ENCODE measurements at regions not wholly inside any gene's neighbourhood (a gene's known extent, or its start where the extent isn't known, plus 50 kb on each side); places are given as distances from the start of the nearest gene placed in this dataset.

DNA sequence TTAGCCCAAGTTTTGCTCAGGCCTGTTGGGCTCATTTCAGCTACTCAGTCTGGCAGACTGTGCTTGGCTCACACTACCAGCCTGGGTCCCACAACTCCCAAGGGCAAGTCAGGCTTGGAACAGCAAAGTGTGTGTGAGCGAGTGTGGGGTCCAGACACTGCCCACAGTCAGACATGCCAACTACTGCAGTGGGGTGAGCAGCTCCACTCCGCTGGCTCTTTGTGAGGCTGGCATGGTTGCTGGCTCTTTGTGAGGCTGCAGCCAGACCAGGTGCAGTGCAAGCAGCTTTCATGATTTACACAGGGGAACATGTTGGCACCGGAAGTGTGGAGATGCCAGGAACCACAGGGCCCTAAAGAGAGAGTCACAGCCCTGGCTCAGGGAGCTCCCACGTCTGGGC, 606.7 kb upstream of the FAM174A start:
- DNase-seq (ENCODE audit: low read depth in 2 of 3, low spot score in 2 of 3) = no peak

DNA sequence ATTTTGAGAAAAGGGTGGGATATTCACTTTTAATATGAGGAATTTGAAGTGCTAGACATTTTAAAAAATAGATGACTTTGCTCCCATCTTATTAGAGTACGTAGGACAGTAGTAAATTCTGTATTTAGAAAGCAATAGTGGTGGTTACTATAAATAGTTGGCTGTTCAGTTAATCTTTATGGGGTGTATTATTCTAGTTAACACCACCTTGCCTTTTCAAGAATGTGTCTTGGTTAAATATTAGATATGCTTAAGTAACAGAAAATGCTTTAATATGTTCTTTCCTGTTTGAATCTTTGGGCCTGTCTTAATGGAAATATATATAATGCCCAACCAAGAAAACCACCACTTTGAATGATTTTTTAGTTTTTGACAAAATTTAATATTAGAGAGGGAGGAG, 608.7 kb upstream of the FAM174A start:
- DNase-seq (ENCODE audit: low read depth in 2 of 3, low spot score in 2 of 3) = no peak

DNA sequence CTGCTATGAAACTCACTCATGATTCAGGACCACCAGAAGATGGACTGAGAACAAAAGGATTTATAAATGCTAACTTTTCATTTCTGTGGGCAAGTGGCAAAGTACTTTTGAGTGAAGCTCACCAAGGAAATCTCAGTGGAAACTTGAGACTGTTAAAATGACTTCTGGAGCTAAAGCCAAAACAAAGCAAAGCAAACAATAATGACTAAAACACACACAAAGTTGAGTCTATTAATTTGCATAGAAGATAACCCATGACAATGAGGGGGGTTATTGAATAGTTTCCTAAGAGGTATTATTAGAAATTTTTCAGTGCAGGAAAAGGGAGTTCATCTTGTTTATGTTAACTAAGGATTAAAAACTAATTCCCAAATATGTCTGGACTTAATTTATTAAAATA, 612.8 kb upstream of the FAM174A start:
- no peak for DNase-seq (ENCODE audit: low read depth in 2 of 3, low spot score in 2 of 3)

DNA sequence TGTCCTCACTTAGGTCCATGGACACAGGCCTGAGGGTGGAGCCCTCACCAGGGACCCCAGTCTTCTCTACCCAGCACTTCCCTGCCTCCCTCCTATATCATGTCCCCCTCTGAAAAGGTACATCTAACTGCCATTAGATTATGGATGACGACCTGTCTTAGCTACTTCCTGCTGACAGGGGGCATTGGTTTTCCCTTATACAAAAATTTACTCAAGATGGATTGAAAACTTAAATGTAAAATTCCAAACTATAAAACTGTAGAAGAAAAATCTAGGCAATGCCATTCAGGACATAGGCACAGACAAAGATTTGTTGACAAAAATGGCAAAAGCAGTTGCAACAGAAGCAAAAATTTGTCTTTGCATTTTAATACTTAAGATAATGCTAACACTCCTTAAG, 623.2 kb upstream of the FAM174A start:
- DNase-seq (ENCODE audit: low read depth in 2 of 3, low spot score in 2 of 3) = no peak

DNA sequence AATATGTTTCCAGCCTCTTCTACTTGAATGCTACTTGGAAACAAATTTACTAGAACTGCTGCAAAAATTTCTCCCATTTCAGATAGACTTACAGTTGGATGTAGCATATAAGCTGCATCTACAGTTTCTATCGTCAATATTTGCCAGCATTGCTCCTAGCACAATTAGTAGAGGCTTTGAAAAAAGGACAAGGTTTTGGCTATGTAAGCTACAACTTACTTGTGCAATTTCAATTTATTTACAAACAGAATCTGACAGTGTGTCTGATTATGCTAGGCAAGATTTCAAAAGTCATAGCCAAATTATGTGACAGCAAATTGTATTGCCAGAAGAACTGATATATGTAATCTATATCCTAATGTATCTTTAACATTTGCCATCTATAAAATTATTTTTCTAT, 628.4 kb upstream of the FAM174A start:
- DNase-seq (ENCODE audit: low read depth in 2 of 3, low spot score in 2 of 3) = no peak

DNA sequence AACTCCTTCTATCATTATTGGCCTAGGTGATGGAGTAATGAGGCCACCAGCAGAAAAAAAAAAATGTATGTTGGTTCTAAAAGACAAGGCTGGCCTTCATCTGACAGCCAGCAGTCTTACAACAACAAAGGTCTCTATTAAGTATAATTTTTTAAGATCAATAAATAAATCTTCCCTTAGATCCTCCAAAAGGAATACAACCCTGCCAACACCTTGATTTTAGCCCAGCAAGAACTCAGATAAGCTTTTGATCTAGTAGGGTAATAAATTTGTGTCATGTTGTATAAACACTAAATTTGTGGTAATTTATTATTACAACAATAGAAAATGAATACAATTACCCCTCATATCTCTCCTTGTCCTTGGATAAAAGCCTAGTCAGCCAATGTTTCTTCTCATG, 633.2 kb upstream of the FAM174A start:
- DNase-seq (ENCODE audit: low read depth in 2 of 3, low spot score in 2 of 3) = no peak

DNA sequence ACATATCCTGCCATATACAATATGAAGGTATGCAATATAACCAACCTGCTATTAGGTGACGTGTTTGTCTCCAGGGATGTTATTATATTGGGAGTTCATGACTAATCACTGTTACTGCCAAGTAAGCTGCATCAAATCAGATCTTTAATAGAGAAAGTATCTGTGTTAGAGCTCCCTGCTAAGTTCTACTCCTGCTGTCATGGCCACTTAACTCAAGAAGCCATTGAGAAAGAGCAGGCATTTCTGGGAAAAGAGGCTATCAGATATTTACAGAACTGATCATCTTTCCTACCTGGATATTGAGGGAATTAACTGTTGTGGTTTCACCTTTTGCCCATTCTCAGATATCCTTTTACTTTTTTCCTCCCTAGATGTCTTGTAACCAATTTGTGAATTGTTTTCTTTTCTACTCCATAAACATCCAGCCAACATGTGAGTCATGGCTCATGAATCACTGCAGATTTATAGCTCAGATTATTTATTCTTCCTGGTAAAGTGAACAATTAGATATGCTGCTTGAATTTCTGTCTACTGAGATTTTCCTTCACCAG, 634.8 kb upstream of the FAM174A start:
- no peak for DNase-seq (ENCODE audit: low read depth in 2 of 3, low spot score in 2 of 3)

DNA sequence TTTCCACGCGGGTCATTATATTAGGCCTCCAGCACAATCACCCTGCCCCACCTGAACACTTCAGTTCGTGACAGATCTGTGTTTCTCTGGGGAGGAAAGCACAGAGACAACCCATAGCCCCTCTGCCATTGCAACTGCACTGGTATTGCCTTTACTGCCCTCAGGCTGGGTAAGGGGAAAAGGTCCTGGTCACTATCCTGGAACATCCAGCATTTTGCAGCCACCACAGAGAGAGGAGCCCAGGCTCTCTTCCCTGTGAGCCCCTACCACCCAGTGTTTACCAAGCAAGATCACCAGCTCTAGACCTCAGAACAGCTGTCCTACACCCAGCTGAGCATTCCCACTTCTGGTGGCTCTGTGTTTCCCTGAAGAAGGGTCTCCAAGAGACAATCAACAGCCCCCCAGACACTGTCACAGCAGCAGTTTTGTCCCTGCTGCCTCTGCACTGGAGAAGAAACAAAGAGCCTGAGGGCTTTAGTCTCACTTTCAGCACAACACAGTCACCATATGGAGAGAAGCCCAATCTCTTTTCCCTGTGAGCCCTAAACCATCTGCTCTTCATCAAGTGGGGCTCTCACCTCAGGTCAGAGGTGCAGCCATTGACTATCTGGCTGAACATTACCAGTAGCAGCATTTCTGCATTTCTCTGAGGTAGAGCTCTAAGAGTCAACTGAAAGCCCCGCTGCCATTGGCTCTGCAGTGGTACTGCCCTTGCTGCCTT, 655.2 kb upstream of the FAM174A start:
- no peak for DNase-seq (ENCODE audit: low read depth in 2 of 3, low spot score in 2 of 3)

DNA sequence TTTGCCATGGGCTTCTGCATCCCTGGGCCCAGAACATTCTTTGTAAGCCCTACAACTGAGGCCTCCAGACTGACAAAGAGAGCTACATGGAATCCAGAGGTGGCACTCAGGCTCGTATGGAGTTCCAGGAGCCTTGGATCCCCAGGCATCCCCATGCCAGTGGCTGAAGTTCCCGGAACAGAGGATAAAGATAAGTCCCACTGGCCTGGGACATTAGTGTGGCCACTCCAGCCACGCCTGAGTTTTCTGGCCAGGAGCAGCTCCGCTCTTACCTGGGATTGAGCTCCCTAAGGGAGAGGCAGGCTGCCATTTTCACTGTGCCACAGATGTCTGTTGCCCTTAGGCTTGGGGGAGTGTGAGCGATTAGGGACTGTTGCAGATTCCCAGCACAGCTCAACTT, 656.3 kb upstream of the FAM174A start:
- DNase-seq (ENCODE audit: low read depth in 2 of 3, low spot score in 2 of 3) = no peak

DNA sequence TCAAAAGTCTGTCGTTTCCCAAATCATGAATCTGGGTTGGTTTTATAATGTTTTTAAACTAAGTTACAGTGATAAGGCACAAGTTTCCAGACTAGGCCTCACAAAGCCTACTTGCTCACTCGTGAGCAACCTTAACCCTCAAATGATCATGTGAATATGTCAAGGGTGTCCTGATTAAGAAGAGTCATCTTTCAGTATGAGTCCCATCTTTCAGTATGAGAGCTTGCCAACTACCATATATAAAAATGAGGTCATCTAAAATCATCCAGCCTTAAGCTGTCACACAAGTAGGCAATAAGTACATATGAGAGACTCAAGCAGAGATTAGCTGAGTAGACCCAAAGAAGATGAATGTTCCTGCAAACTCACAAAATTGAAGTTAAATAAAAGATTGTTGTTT, 668.4 kb upstream of the FAM174A start:
- DNase-seq (ENCODE audit: low read depth in 2 of 3, low spot score in 2 of 3) = no peak

DNA sequence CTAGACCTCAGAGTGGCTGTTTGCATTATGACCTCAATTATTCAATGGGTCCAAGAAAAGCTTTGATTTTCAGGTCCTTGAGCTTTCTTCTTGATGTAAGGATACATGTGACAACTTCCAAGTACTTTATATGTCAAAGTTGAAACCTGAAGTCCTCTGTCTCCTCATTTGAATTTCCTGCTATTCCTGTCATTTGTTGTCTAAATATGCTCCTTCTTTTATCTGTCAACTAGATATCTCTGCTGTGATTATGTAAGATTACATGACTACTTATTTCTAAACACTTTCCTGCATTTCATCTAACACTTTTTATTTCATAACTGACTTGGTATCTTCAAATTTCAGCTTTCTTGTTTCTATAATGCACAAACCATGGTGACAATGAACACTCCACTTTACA, 670.0 kb upstream of the FAM174A start:
- no peak for DNase-seq (ENCODE audit: low read depth in 2 of 3, low spot score in 2 of 3)

DNA sequence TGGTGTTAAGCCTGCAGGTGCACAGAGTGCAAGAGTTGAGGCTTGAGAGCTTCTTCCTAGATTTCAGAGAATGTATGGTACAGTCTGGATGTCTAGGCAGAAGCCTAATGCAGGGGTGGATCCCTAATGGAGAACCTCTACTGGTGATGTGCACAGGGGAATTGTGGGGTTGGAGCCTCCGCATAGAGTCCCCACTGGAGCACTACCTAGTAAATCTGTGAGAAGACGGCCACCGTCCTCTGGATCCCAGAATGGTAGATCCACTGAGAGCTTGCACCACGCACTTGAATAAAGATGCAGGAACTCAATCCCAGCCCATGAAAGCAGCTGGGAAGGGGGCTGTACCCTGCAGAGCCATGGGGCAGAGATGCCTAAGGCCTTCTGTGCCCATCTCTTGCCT, 699.4 kb upstream of the FAM174A start:
- no peak for DNase-seq (ENCODE audit: low read depth in 2 of 3, low spot score in 2 of 3)

DNA sequence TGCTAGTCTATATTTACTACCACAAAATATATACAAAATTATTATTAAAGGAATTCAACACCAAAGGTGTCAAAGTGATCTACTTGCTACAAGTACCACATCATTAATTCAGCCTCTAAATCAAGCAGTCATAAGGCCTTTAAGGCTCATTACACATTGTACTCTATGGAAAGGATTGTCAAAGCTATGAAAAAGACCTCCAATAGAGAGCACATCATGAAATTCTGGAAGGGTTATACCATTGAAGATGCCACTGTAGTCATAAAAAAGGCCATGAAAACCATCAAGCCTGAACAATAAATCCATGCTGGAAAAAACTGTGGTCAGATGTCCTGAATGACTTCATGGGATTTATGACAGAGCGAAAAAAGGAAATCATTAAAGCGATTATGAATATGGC, 708.0 kb upstream of the FAM174A start:
- no peak for DNase-seq (ENCODE audit: low read depth in 2 of 3, low spot score in 2 of 3)

DNA sequence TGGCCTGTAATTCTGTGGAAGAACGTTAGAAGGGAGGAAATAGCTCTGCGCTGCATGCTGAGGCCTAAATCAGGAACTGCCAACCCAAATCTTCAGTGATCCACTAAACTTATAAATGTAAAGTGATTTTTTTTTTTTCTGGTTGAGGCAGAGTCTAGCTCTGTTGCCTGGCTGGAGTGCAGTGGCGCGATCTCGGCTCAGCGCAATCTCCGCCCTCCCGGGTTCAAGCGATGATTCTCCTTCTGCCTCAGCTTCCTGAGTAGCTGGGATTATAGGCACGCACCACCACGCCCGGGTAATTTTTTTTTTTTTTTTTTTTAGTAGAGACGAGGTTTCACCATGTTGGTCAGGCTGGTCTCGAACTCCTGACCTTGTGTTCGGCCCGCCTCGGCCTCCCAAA, 717.4 kb upstream of the FAM174A start:
- no peak for DNase-seq (ENCODE audit: low read depth in 2 of 3, low spot score in 2 of 3)

DNA sequence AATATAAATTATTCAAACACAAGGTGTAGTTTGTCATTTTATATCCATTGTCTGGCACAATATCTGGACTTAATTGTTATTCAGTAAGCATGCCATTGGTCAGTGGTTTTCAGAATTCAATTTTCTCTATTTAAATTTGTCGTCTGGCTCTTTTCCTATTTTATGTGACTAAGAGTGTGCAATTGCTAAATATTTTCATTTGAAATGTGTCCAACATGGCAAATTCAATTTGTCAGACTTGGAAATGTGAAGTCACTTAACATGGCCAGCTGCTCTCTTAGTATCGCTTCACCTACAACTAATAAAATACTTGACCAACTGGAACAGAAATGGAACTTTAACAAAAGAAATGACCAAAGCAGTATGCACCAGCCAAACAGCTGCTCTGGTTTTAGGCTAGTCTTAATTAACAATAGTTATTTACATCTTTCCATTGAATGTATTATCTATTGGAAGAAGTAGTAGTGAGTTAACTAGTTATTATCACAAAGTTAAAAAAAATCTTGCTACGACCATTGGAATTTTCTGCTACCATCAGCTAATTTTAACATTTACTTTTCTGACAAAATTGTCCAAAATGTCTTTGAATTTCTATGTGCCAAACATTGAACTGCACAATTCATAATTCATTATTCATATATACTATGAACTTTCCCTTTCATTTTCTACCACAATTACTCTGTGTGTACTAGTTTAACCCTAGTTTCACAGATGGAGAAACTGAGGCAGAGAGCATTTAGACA, 720.7 kb upstream of the FAM174A start:
- no peak for DNase-seq (ENCODE audit: low read depth in 2 of 3, low spot score in 2 of 3)

DNA sequence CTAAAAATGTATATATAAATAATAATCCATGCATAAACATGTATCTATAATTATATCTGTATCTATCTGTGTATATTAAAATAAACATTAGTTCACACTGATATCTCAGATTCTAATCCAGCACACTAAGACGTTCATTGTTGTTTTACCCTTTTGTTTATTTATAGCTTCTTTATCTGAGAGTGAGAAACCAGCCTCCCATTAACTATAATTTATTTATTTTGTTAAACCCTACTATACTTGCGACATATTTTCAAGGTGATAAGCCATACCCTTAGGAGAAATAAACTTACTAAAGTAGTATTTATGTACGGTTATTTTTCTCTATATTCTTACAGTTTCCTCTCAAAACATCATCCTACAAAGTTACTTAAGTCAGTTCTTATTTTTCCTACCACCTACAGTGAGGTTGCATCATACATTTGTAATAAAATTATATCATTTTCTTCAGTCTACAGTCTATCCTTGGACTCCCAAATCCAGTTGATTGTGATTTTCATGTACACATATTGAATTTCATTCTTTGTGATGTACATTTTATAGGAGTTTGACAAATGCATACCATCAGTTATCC, 726.4 kb upstream of the FAM174A start:
- DNase-seq (ENCODE audit: low read depth in 2 of 3, low spot score in 2 of 3) = no peak

DNA sequence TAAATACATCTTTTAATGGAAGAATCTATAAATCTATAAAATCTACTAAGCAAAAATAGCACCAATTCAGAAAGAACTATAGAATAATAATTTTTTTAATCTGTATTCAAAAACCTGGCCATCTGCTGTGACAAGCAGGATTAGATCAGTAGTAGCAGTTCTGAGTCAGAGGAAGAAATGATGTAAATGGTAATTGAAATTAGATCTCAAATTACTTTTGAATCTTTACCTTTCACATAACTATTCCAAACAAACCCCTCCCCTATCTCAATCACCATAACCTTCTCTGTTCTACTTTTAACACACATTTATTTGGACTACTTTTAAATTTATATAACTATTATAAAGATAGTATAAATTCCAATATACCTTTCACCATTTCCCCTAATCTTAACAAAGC, 727.8 kb upstream of the FAM174A start:
- no peak for DNase-seq (ENCODE audit: low read depth in 2 of 3, low spot score in 2 of 3)

DNA sequence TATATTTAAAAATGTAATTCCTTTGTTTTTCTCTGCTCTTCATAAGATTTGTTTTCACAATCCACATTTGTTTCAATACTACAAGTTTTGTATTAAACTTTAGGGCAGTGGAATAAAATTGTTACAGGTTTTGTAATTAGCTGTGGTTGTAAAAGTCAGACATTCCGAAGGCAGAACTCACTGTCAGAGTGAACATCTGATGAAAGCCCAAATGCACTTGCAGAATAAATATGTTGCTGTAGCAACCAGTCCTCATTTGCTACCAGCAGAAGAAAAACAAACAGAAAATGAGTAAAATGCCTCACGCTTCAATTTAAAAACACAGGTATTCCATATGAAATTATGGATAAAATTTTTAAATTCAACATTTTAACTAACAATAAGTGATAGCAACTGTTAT, 740.1 kb upstream of the FAM174A start:
- DNase-seq (ENCODE audit: low read depth in 2 of 3, low spot score in 2 of 3) = no peak

DNA sequence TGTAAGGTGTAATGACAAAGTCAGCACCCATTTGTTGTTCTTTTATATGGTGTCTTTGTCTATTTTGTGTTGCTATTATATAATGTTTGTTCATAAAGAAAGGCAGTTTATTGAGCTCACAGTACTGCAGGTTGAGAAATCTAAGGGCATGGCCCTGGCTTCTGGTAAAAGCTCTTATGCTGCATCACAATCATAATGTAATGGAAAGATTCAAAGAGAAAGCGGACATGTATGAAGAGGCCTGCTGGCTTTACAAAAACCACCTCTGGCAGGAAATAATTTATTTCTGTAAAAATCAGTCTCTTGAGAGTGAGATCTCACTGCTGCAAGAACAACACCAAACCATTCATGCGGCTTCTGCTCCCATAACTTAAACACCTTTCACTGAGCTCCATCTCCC, 746.7 kb upstream of the FAM174A start:
- no peak for DNase-seq (ENCODE audit: low read depth in 2 of 3, low spot score in 2 of 3)

DNA sequence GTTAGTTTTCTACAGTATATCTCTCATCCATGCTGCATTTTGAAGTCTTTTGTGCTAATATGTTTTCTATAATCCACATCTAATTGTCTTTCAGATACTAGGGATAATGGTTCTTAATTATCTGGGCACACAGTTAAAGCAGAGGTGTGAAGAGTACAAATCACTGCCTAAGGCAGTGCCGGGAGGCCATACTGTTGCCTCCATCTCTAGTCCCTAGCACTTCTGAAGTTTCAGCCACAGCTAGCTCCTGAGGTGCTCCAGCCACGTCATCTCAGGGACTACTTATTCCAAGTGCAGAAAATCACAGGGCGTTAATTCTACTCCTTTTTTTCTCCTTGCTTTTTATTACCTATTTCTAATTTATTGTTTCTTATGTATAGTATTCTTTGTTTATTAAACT, 760.0 kb upstream of the FAM174A start:
- DNase-seq (ENCODE audit: low read depth in 2 of 3, low spot score in 2 of 3) = no peak

DNA sequence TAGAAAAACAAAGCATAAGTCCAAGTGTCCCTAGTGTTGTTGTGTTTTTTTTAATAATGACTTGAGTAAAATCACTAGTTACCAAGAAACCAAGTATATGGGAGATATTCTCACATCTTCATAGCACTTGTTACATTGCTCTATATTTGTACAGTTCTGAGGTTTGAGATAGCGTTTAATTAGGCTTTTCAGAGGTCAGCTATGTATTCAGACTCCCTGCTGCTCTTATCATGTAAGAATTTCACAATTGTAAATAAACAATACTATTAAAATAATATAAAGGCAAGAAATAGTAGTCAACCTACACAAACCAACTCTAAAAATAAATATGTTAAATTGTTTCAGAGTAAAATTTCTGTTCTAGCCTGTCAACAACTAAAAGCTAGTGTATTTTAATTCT, 761.9 kb upstream of the FAM174A start:
- no peak for DNase-seq (ENCODE audit: low read depth in 2 of 3, low spot score in 2 of 3)

DNA sequence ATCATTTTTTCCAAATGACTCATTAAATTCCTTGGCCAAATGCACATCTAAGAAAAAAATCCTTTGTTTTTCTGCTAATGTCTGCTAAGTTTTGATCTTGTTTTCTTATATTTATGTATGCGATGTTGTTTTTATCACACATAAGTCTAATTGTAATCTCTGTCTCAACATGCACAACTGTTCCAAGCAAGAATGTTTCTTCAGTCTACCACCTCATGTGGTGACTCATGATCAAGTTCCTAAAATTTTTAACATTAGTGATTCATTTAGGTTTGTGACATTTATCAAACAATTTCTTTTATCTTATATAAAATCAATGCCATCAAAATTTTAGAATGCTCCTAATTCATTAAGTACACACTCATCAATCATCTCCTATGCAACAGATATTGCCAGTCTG, 763.9 kb upstream of the FAM174A start:
- no peak for DNase-seq (ENCODE audit: low read depth in 2 of 3, low spot score in 2 of 3)

Data from activated CD8-positive, alpha-beta memory T cell treated with anti-CD3 and anti-CD28 coated beads for 48 hours (primary cell).